MM.1S (cell line): ENCODE measurements at regions not wholly inside any gene's neighbourhood (a gene's known extent, or its start where the extent isn't known, plus 50 kb on each side); places are given as distances from the start of the nearest gene placed in this dataset.

Experiments
- DNase-seq: peaks from one replicate; pipeline ENCODE4 v3.0.0-alpha.2; 2015
- H2AFZ ChIP-seq: fragments of 300-600 bp; sonication (generic); 2 replicates; pipeline ENCODE4 v1.6.0; 2016; ENCODE audit warnings: antibody characterized with exemption, low read length
- H3F3A ChIP-seq: fragments of 300-600 bp; sonication (generic); 2 replicates; pipeline ENCODE4 v1.6.1; 2016; ENCODE audit warnings: mild to moderate bottlenecking, antibody characterized with exemption, low read length, moderate library complexity, mixed read lengths; ENCODE audit not compliant: insufficient read depth
- H3K27ac ChIP-seq: fragments of 300-600 bp; sonication (generic); 2 replicates; pipeline ENCODE4 v1.5.1; 2016; ENCODE audit warnings: mild to moderate bottlenecking, low read length
- H3K27me3 ChIP-seq: fragments of 300-600 bp; sonication (generic); replicated peaks from 2 replicates; pipeline ENCODE4 v1.6.0; 2016; ENCODE audit warnings: low read length; ENCODE audit not compliant: insufficient read depth
- H3K36me3 ChIP-seq: fragments of 300-600 bp; sonication (generic); replicated peaks from 2 replicates; pipeline ENCODE4 v1.6.1; 2016; ENCODE audit warnings: mild to moderate bottlenecking, low read length, mixed read lengths; ENCODE audit not compliant: insufficient read depth
- H3K4me1 ChIP-seq: fragments of 300-600 bp; sonication (generic); 2 replicates; pipeline ENCODE4 v1.6.1; 2016; ENCODE audit warnings: low read length, mixed read lengths
- H3K4me2 ChIP-seq: fragments of 300-600 bp; sonication (generic); 2 replicates; pipeline ENCODE4 v1.6.0; 2016; ENCODE audit warnings: low read depth, low read length
- H3K4me3 ChIP-seq: fragments of 300-600 bp; sonication (generic); 2 replicates; pipeline ENCODE4 v1.5.1; 2016; ENCODE audit warnings: low read length, mixed read lengths
- H3K79me2 ChIP-seq: fragments of 300-600 bp; sonication (generic); 2 replicates; pipeline ENCODE4 v1.6.1; 2016; ENCODE audit warnings: mixed run types, low read length, mixed read lengths
- H3K9ac ChIP-seq: fragments of 300-600 bp; sonication (generic); 2 replicates; pipeline ENCODE4 v1.6.1; 2016; ENCODE audit warnings: low read length, mixed read lengths
- H3K9me2 ChIP-seq: fragments of 300-600 bp; sonication (generic); replicated peaks from 2 replicates; pipeline ENCODE4 v1.6.1; 2016; ENCODE audit warnings: mild to moderate bottlenecking, low read length, mixed read lengths; ENCODE audit not compliant: insufficient read depth
- H3K9me3 ChIP-seq: fragments of 300-600 bp; sonication (generic); replicated peaks from 2 replicates; pipeline ENCODE4 v1.6.1; 2016; ENCODE audit warnings: mild to moderate bottlenecking, low read length, mixed read lengths; ENCODE audit not compliant: insufficient read depth
- H4K20me1 ChIP-seq: fragments of 300-600 bp; sonication (generic); 2 replicates; pipeline ENCODE4 v1.6.1; 2016; ENCODE audit warnings: mild to moderate bottlenecking, low read length, moderate library complexity, mixed read lengths; ENCODE audit not compliant: insufficient read depth
- EZH2 ChIP-seq: fragments of 300-600 bp; sonication (generic); optimal IDR thresholded peaks from 2 replicates; pipeline ENCODE3; 2017; ENCODE audit warnings: low read depth, mild to moderate bottlenecking, antibody characterized with exemption, low read length, mixed read lengths
- EZH2phosphoT487 ChIP-seq: fragments of 300-600 bp; sonication (generic); IDR thresholded peaks from 2 replicates; pipeline ENCODE4 v1.6.1; 2018; ENCODE audit warnings: antibody characterized with exemption, low read length
- TF ChIP-seq, protein P1 (sequence below): fragments of 300-600 bp; sonication (generic); IDR thresholded peaks from 2 replicates; pipeline ENCODE4 v1.5.1; 2016; ENCODE audit warnings: antibody characterized with exemption, low read length, mixed read lengths

DNA sequence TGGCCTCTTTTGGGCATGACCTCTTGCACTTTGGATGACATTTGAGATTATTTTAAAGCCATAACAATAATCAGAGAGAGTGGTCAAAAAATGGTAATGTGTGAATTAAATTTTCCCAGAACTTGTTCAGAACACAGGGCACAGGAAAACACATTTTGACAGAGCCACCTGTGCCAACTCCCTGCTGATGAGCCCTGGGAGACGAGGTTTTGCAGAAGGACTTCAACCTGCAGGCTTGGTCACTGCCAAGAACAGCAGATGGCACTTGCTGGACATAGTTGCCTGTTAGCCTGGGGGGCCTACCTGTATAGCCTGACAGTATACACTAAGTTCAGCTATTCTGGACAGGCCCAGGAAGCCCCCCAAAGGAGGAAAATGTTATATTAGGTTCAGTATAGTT lies 277.8 kb upstream of the EMCN start:
- no peak overlapping the region for H3K4me3 ChIP-seq
- H2AFZ ChIP-seq = no peak overlapping the region
- H3F3A ChIP-seq = no peaks in the 10 kb centered on the region
- no peak overlapping the region for H3K27ac ChIP-seq
- no peaks in the 10 kb centered on the region for H3K36me3 ChIP-seq
- no peak overlapping the region for H3K4me2 ChIP-seq
- no peaks in the 10 kb centered on the region for H3K79me2 ChIP-seq
- H3K27me3 ChIP-seq = no peaks in the 10 kb centered on the region
- no peaks in the 10 kb centered on the region for H4K20me1 ChIP-seq
- no peak overlapping the region for H3K9ac ChIP-seq
- H3K4me1 ChIP-seq = 0 out of 2 replicates have a peak, but pooled peaks cover 2% of the 10 kb centered on the region
- TF ChIP-seq EZH2phosphoT487 (no peak), EZH2 (no peak)
- TF ChIP-seq, protein P1, sequence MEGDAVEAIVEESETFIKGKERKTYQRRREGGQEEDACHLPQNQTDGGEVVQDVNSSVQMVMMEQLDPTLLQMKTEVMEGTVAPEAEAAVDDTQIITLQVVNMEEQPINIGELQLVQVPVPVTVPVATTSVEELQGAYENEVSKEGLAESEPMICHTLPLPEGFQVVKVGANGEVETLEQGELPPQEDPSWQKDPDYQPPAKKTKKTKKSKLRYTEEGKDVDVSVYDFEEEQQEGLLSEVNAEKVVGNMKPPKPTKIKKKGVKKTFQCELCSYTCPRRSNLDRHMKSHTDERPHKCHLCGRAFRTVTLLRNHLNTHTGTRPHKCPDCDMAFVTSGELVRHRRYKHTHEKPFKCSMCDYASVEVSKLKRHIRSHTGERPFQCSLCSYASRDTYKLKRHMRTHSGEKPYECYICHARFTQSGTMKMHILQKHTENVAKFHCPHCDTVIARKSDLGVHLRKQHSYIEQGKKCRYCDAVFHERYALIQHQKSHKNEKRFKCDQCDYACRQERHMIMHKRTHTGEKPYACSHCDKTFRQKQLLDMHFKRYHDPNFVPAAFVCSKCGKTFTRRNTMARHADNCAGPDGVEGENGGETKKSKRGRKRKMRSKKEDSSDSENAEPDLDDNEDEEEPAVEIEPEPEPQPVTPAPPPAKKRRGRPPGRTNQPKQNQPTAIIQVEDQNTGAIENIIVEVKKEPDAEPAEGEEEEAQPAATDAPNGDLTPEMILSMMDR = no peak
- DNase-seq = no peak
- H3K9me3 ChIP-seq = no peaks in the 10 kb centered on the region
- no peaks in the 10 kb centered on the region for H3K9me2 ChIP-seq

DNA sequence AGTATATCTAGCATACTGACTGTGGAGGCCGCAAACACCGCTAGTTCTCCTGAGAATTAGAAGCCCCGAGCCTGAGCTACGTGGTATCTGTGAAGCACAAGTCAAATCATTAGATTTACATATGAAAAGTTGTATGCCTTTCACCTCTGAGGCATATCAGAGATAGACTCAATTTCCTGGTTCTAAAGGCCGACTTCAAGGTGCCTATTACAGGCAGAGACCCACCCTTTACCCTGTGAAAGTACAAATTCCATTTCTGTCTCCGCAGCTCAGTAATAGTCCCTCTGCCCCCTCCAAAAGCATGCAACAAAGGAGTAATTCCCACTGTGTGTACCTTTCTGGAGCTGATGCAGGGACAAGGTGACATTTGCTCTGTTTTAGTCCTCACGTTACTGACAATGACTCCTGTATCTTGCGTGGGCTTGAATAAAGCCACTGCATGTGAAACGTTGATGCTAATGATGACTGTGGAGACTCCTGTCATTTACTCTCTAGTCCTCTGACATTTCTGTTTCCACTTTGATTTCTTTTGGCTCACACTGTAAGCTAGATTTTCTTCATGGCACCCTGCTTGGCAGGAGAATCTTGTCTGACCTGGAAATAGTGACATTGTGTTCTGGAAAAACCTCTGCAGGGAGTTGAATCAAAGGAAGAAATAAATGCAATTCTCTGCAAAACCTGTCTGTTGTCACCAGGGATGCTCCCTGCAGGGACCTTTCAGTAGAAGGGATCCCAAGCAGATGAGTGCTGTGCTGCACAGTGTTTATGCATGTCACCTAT lies 273.2 kb upstream of the EMCN start:
- H3K36me3 ChIP-seq = no peaks in the 10 kb centered on the region
- H4K20me1 ChIP-seq = no peaks in the 10 kb centered on the region
- H3F3A ChIP-seq = no peaks in the 10 kb centered on the region
- H3K9ac ChIP-seq = no peak overlapping the region
- no peak overlapping the region for H2AFZ ChIP-seq
- TF ChIP-seq EZH2 = no peak
- no peak for TF ChIP-seq EZH2phosphoT487
- TF ChIP-seq, protein P1 = no peak
- no peak overlapping the region for H3K27ac ChIP-seq
- no peak for DNase-seq
- no peaks in the 10 kb centered on the region for H3K79me2 ChIP-seq
- H3K4me2 ChIP-seq = no peak overlapping the region
- H3K9me2 ChIP-seq = no peaks in the 10 kb centered on the region
- H3K4me3 ChIP-seq = no peak overlapping the region
- no peaks in the 10 kb centered on the region for H3K9me3 ChIP-seq
- H3K27me3 ChIP-seq = no peaks in the 10 kb centered on the region
- no peaks in the 10 kb centered on the region for H3K4me1 ChIP-seq

DNA sequence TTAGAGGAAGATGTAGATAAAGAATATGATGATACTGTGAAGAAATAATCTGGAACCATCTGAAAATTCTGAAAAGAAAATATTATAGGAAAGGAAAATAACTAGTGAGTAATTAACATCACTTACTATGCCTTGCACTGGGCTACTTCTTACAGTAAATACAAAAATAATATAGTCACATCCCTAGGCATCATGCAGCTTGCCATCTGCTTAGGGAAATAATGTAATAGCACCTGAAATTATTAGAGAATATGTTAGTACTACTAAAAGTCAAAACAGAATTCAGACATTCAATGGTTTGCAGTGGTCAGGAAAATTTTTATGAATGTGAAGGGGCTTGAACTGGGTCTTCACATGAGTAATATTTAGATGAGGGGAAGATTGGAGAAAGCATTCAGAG lies 272.2 kb upstream of the EMCN start:
- Histone ChIP-seq H3K4me1 (no peaks in the 10 kb centered on the region), H3F3A (no peaks in the 10 kb centered on the region), H4K20me1 (no peaks in the 10 kb centered on the region), H3K9me3 (no peaks in the 10 kb centered on the region), H3K27ac (no peak overlapping the region), H3K4me3 (no peak overlapping the region), H3K9ac (no peak overlapping the region), H3K36me3 (no peaks in the 10 kb centered on the region), H3K9me2 (no peaks in the 10 kb centered on the region), H3K4me2 (no peak overlapping the region), H2AFZ (no peak overlapping the region), H3K27me3 (no peaks in the 10 kb centered on the region), H3K79me2 (no peaks in the 10 kb centered on the region)
- TF ChIP-seq EZH2 (no peak), EZH2phosphoT487 (no peak)
- TF ChIP-seq, protein P1 = no peak
- DNase-seq = no peak
